ENCODE measurements at regions not wholly inside any gene's neighbourhood (a gene's known extent, or its start where the extent isn't known, plus 50 kb on each side); places are given as distances from the start of the nearest gene placed in this dataset.

DNA sequence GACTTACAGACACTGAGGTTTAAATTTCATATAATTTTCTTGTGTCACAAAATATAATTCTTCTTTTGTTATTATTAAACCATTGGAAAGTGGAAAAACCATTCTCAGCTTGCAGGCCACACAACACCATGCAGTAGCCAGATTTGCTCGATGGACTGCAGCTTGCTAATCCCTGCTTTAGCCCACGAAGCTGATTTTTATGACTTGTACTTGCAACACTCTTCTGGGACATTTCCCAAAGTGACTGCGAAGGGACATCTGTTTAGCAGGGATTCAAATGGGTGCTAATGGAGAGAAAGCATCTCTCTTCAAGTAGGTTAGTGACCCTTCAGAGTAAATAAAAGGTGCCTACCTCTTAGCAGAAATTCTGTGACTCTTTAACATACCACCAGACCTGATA lies 304.6 kb upstream of the ZFP64 start:
- H3K4me1 Mint-ChIP-seq (ENCODE audit: low read depth): peaks cover 24% of the 10 kb centered on the region
- peaks cover 7% of the 10 kb centered on the region for H3K27me3 Mint-ChIP-seq
- H3K36me3 Mint-ChIP-seq: peaks cover under 1% of the 10 kb centered on the region
- H3K27ac Mint-ChIP-seq: no peak overlapping the region
- no peak overlapping the region for H3K4me3 Mint-ChIP-seq
- no peaks in the 10 kb centered on the region for H3K9me3 Mint-ChIP-seq (ENCODE audit: low read depth)

GRCh38 chr20:52494244-52494643 lies 302.7 kb upstream of the ZFP64 start:
- Mint-ChIP-seq H3K4me1 (ENCODE audit: low read depth) (peaks cover 24% of the 10 kb centered on the region), H3K27me3 (peaks cover 6% of the 10 kb centered on the region), H3K4me3 (peak overlapping the region; percentile 70), H3K9me3 (ENCODE audit: low read depth) (no peaks in the 10 kb centered on the region), H3K36me3 (no peaks in the 10 kb centered on the region), H3K27ac (peak overlapping the region; percentile 70)

- peak overlapping the region; percentile 70 for H3K4me3 Mint-ChIP-seq
Measured at GRCh38 chr20:52493171-52493721, 301.7 kb upstream of the ZFP64 start.

GRCh38 chr20:52490711-52491430 lies 299.3 kb upstream of the ZFP64 start:
- Mint-ChIP-seq H3K27ac (no peak overlapping the region), H3K27me3 (peaks cover 1% of the 10 kb centered on the region), H3K9me3 (ENCODE audit: low read depth) (no peaks in the 10 kb centered on the region), H3K4me3 (no peak overlapping the region), H3K4me1 (ENCODE audit: low read depth) (peaks cover 24% of the 10 kb centered on the region), H3K36me3 (no peaks in the 10 kb centered on the region)

More at GRCh38 chr20:52493171-52493721, 301.7 kb upstream of the ZFP64 start:
- peak overlapping the region; percentile 35 for H3K27ac Mint-ChIP-seq
- no peaks in the 10 kb centered on the region for H3K9me3 Mint-ChIP-seq (ENCODE audit: low read depth)
- H3K4me1 Mint-ChIP-seq (ENCODE audit: low read depth): peaks cover 24% of the 10 kb centered on the region
- no peaks in the 10 kb centered on the region for H3K36me3 Mint-ChIP-seq
- peaks cover 4% of the 10 kb centered on the region for H3K27me3 Mint-ChIP-seq

DNA sequence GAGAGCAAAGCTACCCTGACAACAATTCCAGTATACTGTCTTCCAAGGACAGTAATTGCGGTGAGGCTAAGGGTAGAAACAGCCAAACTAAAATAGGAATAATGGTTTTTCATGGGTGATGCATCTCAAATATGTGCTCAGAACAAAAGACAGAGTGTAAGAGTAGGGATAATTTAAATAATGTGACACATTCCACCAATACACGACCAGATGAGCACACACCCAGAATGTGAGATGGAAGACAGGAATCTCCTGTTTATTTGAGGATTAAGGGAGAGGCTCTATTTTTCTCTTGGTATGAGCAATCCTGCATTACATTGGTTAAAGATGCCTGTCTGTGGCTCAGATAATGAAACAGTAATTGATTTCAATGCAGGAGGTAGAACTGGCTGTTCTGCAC lies 292.9 kb upstream of the ZFP64 start:
- no peaks in the 10 kb centered on the region for H3K27me3 Mint-ChIP-seq
- H3K4me3 Mint-ChIP-seq: no peak overlapping the region
- H3K36me3 Mint-ChIP-seq: no peaks in the 10 kb centered on the region
- H3K9me3 Mint-ChIP-seq (ENCODE audit: low read depth): no peaks in the 10 kb centered on the region
- H3K4me1 Mint-ChIP-seq (ENCODE audit: low read depth): no peaks in the 10 kb centered on the region
- no peak overlapping the region for H3K27ac Mint-ChIP-seq

- Mint-ChIP-seq H3K27me3 (no peaks in the 10 kb centered on the region), H3K9me3 (ENCODE audit: low read depth) (no peaks in the 10 kb centered on the region), H3K36me3 (no peaks in the 10 kb centered on the region), H3K4me1 (ENCODE audit: low read depth) (no peaks in the 10 kb centered on the region), H3K27ac (no peak overlapping the region), H3K4me3 (no peak overlapping the region)
Measured at GRCh38 chr20:52483382-52483781, 291.8 kb upstream of the ZFP64 start.

DNA sequence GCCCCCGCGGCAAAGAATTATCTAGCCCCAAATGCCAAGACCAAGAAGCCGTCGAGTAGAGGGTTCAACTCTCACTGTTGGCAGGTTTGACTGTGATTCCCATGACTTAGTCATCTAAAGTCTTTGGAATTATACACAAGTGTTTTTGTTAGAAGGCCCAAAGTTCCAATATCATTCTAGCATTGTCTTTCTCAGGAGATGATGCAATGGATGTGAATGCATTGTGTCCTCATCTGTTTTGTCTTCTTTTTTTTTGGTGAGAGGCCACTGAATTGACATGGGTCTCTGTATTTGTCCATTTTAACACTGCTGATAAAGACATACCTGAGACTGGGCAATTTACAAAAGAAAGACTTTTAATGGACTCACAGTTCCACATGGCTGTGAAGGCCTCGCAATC lies 290.5 kb upstream of the ZFP64 start:
- H3K27ac Mint-ChIP-seq: no peak overlapping the region
- H3K36me3 Mint-ChIP-seq: no peaks in the 10 kb centered on the region
- no peaks in the 10 kb centered on the region for H3K9me3 Mint-ChIP-seq (ENCODE audit: low read depth)
- no peaks in the 10 kb centered on the region for H3K4me1 Mint-ChIP-seq (ENCODE audit: low read depth)
- H3K4me3 Mint-ChIP-seq: no peak overlapping the region
- H3K27me3 Mint-ChIP-seq: no peaks in the 10 kb centered on the region

DNA sequence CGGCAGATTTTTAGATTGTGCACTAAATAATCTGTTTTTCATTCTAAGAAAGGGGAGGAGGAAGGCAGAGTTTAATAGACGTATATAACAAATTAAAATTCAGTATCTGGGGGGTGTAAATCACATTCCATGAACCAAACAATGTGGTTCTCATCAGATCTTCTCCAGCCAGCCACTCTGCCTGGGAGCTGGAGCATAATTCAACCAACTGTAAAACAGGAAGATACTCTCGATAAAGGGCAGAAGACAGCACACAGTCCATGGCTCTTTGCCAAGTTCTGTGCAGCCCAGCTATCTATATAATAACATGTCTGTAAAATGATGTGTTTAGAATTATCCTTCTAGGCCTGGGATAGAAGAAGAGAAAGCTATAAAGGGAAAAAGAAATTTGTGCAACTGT lies 289.9 kb upstream of the ZFP64 start:
- Mint-ChIP-seq H3K27me3 (no peaks in the 10 kb centered on the region), H3K27ac (no peak overlapping the region), H3K9me3 (ENCODE audit: low read depth) (no peaks in the 10 kb centered on the region), H3K4me1 (ENCODE audit: low read depth) (no peaks in the 10 kb centered on the region), H3K36me3 (no peaks in the 10 kb centered on the region), H3K4me3 (no peak overlapping the region)

GRCh38 chr20:52476074-52476750 lies 284.6 kb upstream of the ZFP64 start:
- no peaks in the 10 kb centered on the region for H3K4me1 Mint-ChIP-seq (ENCODE audit: low read depth)
- no peak overlapping the region for H3K4me3 Mint-ChIP-seq
- H3K27me3 Mint-ChIP-seq: peaks cover under 1% of the 10 kb centered on the region

GRCh38 chr20:52473186-52473585 lies 281.6 kb upstream of the ZFP64 start:
- H3K4me3 Mint-ChIP-seq: no peak overlapping the region
- no peaks in the 10 kb centered on the region for H3K36me3 Mint-ChIP-seq
- no peaks in the 10 kb centered on the region for H3K9me3 Mint-ChIP-seq (ENCODE audit: low read depth)
- H3K27ac Mint-ChIP-seq: no peak overlapping the region
- no peaks in the 10 kb centered on the region for H3K4me1 Mint-ChIP-seq (ENCODE audit: low read depth)
- H3K27me3 Mint-ChIP-seq: peaks cover 2% of the 10 kb centered on the region

More at GRCh38 chr20:52476074-52476750, 284.6 kb upstream of the ZFP64 start:
- Mint-ChIP-seq H3K27ac (no peak overlapping the region), H3K36me3 (no peaks in the 10 kb centered on the region), H3K9me3 (ENCODE audit: low read depth) (no peaks in the 10 kb centered on the region)

DNA sequence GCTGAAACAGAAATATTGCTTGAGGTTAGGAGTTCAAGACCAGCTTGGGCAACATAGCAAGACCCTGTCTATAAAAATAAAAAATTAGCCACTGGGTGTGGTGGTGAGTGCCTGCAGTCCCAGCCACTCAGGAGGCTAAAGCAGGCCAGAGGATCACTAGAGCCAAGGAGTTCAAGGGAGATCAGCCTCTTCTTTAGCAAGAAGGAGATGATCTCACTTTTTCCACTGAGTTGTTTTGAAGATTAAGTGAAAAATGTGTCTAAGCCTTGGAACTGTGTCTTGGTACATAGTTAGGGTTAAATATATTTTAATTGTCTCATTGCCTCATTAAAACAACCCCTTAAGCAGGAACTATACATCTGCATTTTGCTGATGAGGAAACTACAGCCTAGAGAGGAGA lies 279.0 kb upstream of the ZFP64 start:
- Mint-ChIP-seq H3K4me1 (ENCODE audit: low read depth) (no peaks in the 10 kb centered on the region), H3K27me3 (peaks cover 2% of the 10 kb centered on the region), H3K36me3 (no peaks in the 10 kb centered on the region), H3K4me3 (no peak overlapping the region), H3K9me3 (ENCODE audit: low read depth) (no peaks in the 10 kb centered on the region), H3K27ac (no peak overlapping the region)

DNA sequence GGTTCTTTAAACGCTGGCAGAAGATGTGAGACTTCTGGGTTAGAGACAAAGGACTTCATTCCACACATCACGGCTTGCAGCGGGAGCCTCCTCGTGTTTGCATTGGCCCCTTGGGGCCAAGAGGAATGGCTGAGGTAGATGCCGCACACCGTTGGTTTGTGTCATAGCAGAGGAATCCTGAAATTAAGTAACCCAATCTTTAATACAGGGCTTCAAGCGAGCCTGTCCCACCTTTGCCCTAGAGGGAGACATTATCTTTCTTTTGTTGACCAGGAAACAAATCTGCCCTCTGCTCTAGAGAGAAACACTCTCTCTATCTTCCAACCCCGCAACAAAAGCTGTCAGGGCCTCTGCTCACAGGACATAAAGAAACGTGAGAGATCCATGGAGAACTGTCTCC lies 277.5 kb upstream of the ZFP64 start:
- Mint-ChIP-seq H3K4me1 (ENCODE audit: low read depth) (no peaks in the 10 kb centered on the region), H3K36me3 (no peaks in the 10 kb centered on the region), H3K9me3 (ENCODE audit: low read depth) (no peaks in the 10 kb centered on the region), H3K27ac (no peak overlapping the region), H3K27me3 (peaks cover 2% of the 10 kb centered on the region), H3K4me3 (no peak overlapping the region)

DNA sequence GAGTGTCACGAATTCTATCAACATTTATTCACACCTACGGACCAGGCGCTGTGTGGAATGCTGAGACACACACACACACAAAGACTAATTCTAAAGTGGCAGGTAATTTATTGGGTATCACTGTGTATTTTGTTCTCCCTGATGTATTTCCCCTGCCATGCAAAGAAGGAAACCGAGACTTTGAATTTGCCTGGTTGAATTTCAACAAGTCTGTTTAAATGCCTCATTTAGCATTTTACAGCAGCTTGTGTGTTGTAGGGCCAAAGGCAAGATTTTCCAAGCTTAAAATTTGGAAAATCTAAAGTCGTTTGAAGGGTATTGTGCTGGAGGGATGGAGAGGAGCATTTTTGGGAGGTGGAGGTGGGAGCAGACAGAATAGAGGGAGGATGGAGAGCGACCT lies 274.4 kb upstream of the ZFP64 start:
- no peak overlapping the region for H3K4me3 Mint-ChIP-seq

GRCh38 chr20:52461582-52461981 lies 270.0 kb upstream of the ZFP64 start:
- H3K27me3 Mint-ChIP-seq: no peaks in the 10 kb centered on the region

More for the DNA sequence above, 274.4 kb upstream of the ZFP64 start:
- Mint-ChIP-seq H3K27me3 (no peaks in the 10 kb centered on the region), H3K36me3 (no peaks in the 10 kb centered on the region), H3K27ac (no peak overlapping the region), H3K4me1 (ENCODE audit: low read depth) (no peaks in the 10 kb centered on the region), H3K9me3 (ENCODE audit: low read depth) (no peaks in the 10 kb centered on the region)

DNA sequence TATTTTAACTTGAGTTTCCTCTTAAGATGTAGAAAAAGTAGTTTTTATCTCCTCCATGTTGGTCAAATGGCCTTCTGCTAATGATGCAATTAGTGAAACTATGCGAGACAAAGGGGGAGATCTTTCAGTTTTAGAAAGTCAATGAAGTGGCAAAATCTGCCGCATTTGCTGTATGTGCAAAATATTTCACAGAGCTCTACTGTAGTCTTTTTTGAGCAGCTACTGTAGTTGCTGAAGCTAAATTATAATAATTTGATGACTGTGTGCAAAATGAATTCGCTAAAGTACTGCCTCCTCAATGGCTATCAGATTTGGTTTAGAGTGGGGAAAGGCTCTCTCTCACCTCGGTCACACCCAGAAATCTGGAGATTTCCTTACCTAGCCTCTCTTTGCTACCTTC lies 267.6 kb upstream of the ZFP64 start:
- no peaks in the 10 kb centered on the region for H3K4me1 Mint-ChIP-seq (ENCODE audit: low read depth)
- H3K27ac Mint-ChIP-seq: no peak overlapping the region
- H3K27me3 Mint-ChIP-seq: no peaks in the 10 kb centered on the region
- peaks cover 2% of the 10 kb centered on the region for H3K36me3 Mint-ChIP-seq
- H3K9me3 Mint-ChIP-seq (ENCODE audit: low read depth): no peaks in the 10 kb centered on the region
- H3K4me3 Mint-ChIP-seq: no peak overlapping the region

More at GRCh38 chr20:52461582-52461981, 270.0 kb upstream of the ZFP64 start:
- no peak overlapping the region for H3K27ac Mint-ChIP-seq
- no peak overlapping the region for H3K4me3 Mint-ChIP-seq
- no peaks in the 10 kb centered on the region for H3K9me3 Mint-ChIP-seq (ENCODE audit: low read depth)
- H3K36me3 Mint-ChIP-seq: peaks cover 2% of the 10 kb centered on the region
- H3K4me1 Mint-ChIP-seq (ENCODE audit: low read depth): no peaks in the 10 kb centered on the region
